Stimulated activated CD8-positive, alpha-beta memory T cell treated with anti-CD3 and anti-CD28 coated beads, Interleukin-15, amount 100 ng/mL, for 4 hours (primary cell): ENCODE measurements at regions not wholly inside any gene's neighbourhood (a gene's known extent, or its start where the extent isn't known, plus 50 kb on each side); places are given as distances from the start of the nearest gene placed in this dataset.

Experiments used
- DNase-seq, 2 donors: peaks; one replicate each; pipeline ENCODE4 v3.0.0-alpha.2; 2020; ENCODE audit warnings: low read depth in 2 of 2

GRCh38 chr3:182460303-182460702 lies 333.0 kb upstream of the ATP11B start:
- no peak for DNase-seq

- DNase-seq: no peak
These were observed 331.2 kb upstream of the ATP11B start for GRCh38 chr3:182462152-182462551.

GRCh38 chr3:182464513-182465145 lies 328.7 kb upstream of the ATP11B start:
- DNase-seq: no peak

- no peak for DNase-seq
These were observed 327.8 kb upstream of the ATP11B start for GRCh38 chr3:182465301-182466185.

- DNase-seq: no peak
These were observed 324.2 kb upstream of the ATP11B start for GRCh38 chr3:182469086-182469485.

GRCh38 chr3:182470187-182470586 lies 323.1 kb upstream of the ATP11B start:
- DNase-seq: no peak

GRCh38 chr3:182473191-182473710 lies 320.1 kb upstream of the ATP11B start:
- no peak for DNase-seq

GRCh38 chr3:182478369-182478768 lies 314.9 kb upstream of the ATP11B start:
- no peak for DNase-seq

GRCh38 chr3:182479419-182480336 lies 313.6 kb upstream of the ATP11B start:
- DNase-seq: no peak

GRCh38 chr3:182482705-182483104 lies 310.6 kb upstream of the ATP11B start:
- no peak for DNase-seq

GRCh38 chr3:182484682-182485081 lies 308.6 kb upstream of the ATP11B start:
- no peak for DNase-seq

GRCh38 chr3:182485301-182485700 lies 308.0 kb upstream of the ATP11B start:
- no peak for DNase-seq

- no peak for DNase-seq
These were observed 306.8 kb upstream of the ATP11B start for GRCh38 chr3:182486463-182486862.

GRCh38 chr3:182487143-182487542 lies 306.2 kb upstream of the ATP11B start:
- no peak for DNase-seq

GRCh38 chr3:182487611-182488010 lies 305.7 kb upstream of the ATP11B start:
- no peak for DNase-seq

GRCh38 chr3:182490596-182491491 lies 302.5 kb upstream of the ATP11B start:
- DNase-seq: no peak

- no peak for DNase-seq
These were observed 301.7 kb upstream of the ATP11B start for GRCh38 chr3:182491577-182491976.

GRCh38 chr3:182492536-182492935 lies 300.8 kb upstream of the ATP11B start:
- no peak for DNase-seq

GRCh38 chr3:182500289-182500688 lies 293.0 kb upstream of the ATP11B start:
- DNase-seq: no peak

- DNase-seq: no peak
These were observed 291.4 kb upstream of the ATP11B start for GRCh38 chr3:182501856-182502255.

GRCh38 chr3:182503401-182503800 lies 289.9 kb upstream of the ATP11B start:
- DNase-seq: no peak
